GM12875 (cell line): ENCODE measurements at regions not wholly inside any gene's neighbourhood (a gene's known extent, or its start where the extent isn't known, plus 50 kb on each side); places are given as distances from the start of the nearest gene placed in this dataset.

Source experiments
- H3K4me3 ChIP-seq: one replicate; pipeline ENCODE4 v1.5.1; 2011; ENCODE audit warnings: low read depth, low read length, control low read depth
- CTCF ChIP-seq: IDR thresholded peaks from 2 replicates; pipeline ENCODE4 v1.5.1; 2011; ENCODE audit warnings: low read depth, mild to moderate bottlenecking, control low read depth, inconsistent platforms, low read length, moderate library complexity, borderline replicate concordance; ENCODE audit not compliant: insufficient read depth

GRCh38 chr2:4673025-4673489, 969.7 kb downstream of the DCDC2C start:
- H3K4me3 ChIP-seq, result no peak overlapping the region
- TF ChIP-seq CTCF, result no peak

- H3K4me3 ChIP-seq, result no peak overlapping the region
Observed at GRCh38 chr2:4674007-4674406, 970.6 kb downstream of the DCDC2C start.

GRCh38 chr2:4675295-4675694, 971.9 kb downstream of the DCDC2C start:
- H3K4me3 ChIP-seq, result no peak overlapping the region
- TF ChIP-seq CTCF, result no peak

More at GRCh38 chr2:4674007-4674406, 970.6 kb downstream of the DCDC2C start:
- TF ChIP-seq CTCF, result no peak

GRCh38 chr2:4678927-4679326, 975.6 kb downstream of the DCDC2C start:
- no peak for TF ChIP-seq CTCF

GRCh38 chr2:4679391-4679790, 976.0 kb downstream of the DCDC2C start:
- no peak overlapping the region for H3K4me3 ChIP-seq
- TF ChIP-seq CTCF, result no peak

More at GRCh38 chr2:4678927-4679326, 975.6 kb downstream of the DCDC2C start:
- H3K4me3 ChIP-seq, result no peak overlapping the region

- no peak for TF ChIP-seq CTCF
- no peak overlapping the region for H3K4me3 ChIP-seq
Observed at GRCh38 chr2:4684921-4685320, 981.5 kb downstream of the DCDC2C start.

GRCh38 chr2:4690913-4691312, 987.5 kb downstream of the DCDC2C start:
- TF ChIP-seq CTCF, result no peak

More at GRCh38 chr2:4690913-4691312, 987.5 kb downstream of the DCDC2C start:
- no peak overlapping the region for H3K4me3 ChIP-seq
